ENCODE measurements at regions not wholly inside any gene's neighbourhood (a gene's known extent, or its start where the extent isn't known, plus 50 kb on each side); places are given as distances from the start of the nearest gene placed in this dataset.

DNA sequence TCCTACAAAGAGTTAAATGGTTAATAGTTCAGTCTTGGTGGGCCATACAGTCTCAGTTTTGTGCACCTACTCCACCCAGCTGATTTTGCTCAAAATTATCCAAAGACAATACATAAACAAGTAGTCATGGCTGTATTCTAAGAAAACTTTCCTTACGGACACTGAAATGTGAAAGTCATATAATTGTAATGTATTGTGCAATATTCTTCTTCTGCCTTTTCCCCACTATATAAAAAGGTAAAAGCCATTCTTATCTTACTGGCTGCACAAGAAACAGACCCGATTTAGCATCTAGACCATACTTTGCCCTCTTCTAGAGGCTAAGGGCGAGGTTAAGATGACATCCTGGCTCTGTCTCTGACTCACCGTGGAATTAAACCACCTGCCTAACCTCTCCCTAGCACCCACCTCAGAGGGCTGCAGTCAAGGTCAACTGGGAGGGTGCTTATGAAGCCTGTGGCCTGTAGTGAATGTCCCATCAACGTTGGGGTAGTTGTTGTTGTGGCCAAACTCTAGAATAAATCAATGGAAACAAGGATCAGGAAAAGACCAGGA lies 63.8 kb upstream of the DOCK1 start:
- POLR2A ChIA-PET: no interaction called here
- H3K4me3 ChIP-seq (ENCODE audit: low read depth, low read length): no peak overlapping the region
- CTCF ChIA-PET: interaction anchor here (0.9 kb wide), 1 partner anchor 8 kb away, joined by 3 read pairs; no protein-coding TSS in a partner anchor
- TF ChIP-seq, protein P1, sequence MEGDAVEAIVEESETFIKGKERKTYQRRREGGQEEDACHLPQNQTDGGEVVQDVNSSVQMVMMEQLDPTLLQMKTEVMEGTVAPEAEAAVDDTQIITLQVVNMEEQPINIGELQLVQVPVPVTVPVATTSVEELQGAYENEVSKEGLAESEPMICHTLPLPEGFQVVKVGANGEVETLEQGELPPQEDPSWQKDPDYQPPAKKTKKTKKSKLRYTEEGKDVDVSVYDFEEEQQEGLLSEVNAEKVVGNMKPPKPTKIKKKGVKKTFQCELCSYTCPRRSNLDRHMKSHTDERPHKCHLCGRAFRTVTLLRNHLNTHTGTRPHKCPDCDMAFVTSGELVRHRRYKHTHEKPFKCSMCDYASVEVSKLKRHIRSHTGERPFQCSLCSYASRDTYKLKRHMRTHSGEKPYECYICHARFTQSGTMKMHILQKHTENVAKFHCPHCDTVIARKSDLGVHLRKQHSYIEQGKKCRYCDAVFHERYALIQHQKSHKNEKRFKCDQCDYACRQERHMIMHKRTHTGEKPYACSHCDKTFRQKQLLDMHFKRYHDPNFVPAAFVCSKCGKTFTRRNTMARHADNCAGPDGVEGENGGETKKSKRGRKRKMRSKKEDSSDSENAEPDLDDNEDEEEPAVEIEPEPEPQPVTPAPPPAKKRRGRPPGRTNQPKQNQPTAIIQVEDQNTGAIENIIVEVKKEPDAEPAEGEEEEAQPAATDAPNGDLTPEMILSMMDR (IDR thresholded peaks at IDR 0.05; ENCODE audit: insufficient read depth, low read length, missing control alignments): no peak
- DNase-seq (ENCODE audit: low read depth, low spot score): no peak

- POLR2A ChIA-PET: no interaction called here
Measured at GRCh38 chr10:126842356-126842755, 62.9 kb upstream of the DOCK1 start.

GRCh38 chr10:126842836-126843235 lies 62.4 kb upstream of the DOCK1 start:
- H3K4me3 ChIP-seq (ENCODE audit: low read depth, low read length): no peak overlapping the region
- ChIA-PET CTCF (no interaction called here), POLR2A (no interaction called here)
- TF ChIP-seq, protein P1 (IDR thresholded peaks at IDR 0.05; ENCODE audit: insufficient read depth, low read length, missing control alignments): no peak
- DNase-seq (ENCODE audit: low read depth, low spot score): no peak

More at GRCh38 chr10:126842356-126842755, 62.9 kb upstream of the DOCK1 start:
- CTCF ChIA-PET: interaction anchor here (0.9 kb wide), 1 partner anchor 9 kb away, joined by 3 read pairs; no protein-coding TSS in a partner anchor
- TF ChIP-seq, protein P1 (IDR thresholded peaks at IDR 0.05; ENCODE audit: insufficient read depth, low read length, missing control alignments): no peak
- DNase-seq (ENCODE audit: low read depth, low spot score): no peak
- H3K4me3 ChIP-seq (ENCODE audit: low read depth, low read length): no peak overlapping the region

GRCh38 chr10:126843299-126843934 lies 61.8 kb upstream of the DOCK1 start:
- no peak for DNase-seq (ENCODE audit: low read depth, low spot score)
- CTCF ChIA-PET: interaction anchor here (0.6 kb wide), 1 partner anchor 1092 kb away, joined by 3 read pairs; no protein-coding TSS in a partner anchor
- POLR2A ChIA-PET: no interaction called here
- H3K4me3 ChIP-seq (ENCODE audit: low read depth, low read length): no peak overlapping the region
- TF ChIP-seq, protein P1 (IDR thresholded peaks at IDR 0.05; ENCODE audit: insufficient read depth, low read length, missing control alignments): no peak

DNA sequence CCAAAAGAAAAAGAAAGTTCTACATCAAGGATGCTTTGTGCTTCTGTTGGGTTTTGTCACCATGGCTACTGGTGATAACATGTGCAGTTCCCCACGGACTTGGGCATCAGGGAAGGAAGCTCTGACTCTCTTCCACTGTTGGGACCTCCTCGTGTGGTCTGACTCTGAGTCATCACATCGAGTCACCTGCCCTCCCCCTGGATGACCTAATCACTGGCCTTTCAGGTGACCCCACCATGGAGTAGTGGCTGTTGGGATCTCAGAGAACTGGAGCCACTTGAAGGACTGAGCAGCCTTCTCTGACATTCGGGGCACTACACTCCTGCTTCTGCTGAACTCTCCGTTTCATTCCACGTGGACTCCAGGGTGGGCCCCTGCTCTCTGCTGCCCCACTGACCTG lies 60.8 kb upstream of the DOCK1 start:
- ChIA-PET CTCF (no interaction called here), POLR2A (interaction anchor here (0.7 kb wide), 1 partner anchor 23 kb away, joined by 3 read pairs; no protein-coding TSS in a partner anchor)
- no peak overlapping the region for H3K4me3 ChIP-seq (ENCODE audit: low read depth, low read length)
- no peak for DNase-seq (ENCODE audit: low read depth, low spot score)
- TF ChIP-seq, protein P1 (IDR thresholded peaks at IDR 0.05; ENCODE audit: insufficient read depth, low read length, missing control alignments): no peak

DNA sequence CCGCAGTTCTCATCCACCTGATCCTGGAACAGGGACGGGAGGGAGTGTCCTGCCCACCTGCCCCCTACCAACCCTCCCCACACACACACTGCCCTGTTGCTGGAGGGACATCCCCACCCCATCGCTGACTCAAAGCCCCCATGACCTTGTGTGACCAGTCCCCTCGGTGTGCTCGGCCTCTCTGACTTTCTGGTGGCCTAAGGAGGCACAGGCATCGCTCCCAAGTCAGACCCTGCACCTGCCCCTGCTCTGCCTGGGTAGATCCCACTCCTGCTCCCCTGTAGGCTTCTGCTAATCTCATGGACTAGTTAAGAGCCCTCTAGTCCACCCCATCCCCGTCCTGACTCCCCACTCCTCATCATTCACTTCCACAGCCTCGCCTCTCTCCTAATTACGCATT lies 58.8 kb upstream of the DOCK1 start:
- ChIA-PET CTCF (no interaction called here), POLR2A (no interaction called here)
- DNase-seq (ENCODE audit: low read depth, low spot score): no peak
- H3K4me3 ChIP-seq (ENCODE audit: low read depth, low read length): no peak overlapping the region
- TF ChIP-seq, protein P1 (IDR thresholded peaks at IDR 0.05; ENCODE audit: insufficient read depth, low read length, missing control alignments): no peak
